PC-3 (cell line): ENCODE measurements at regions not wholly inside any gene's neighbourhood (a gene's known extent, or its start where the extent isn't known, plus 50 kb on each side); places are given as distances from the start of the nearest gene placed in this dataset.
A peak's percentile ranks its signal among the peaks of the same experiment; 100 is the strongest.

Experiments
- ATAC-seq: fragments of 200-7000 bp; cut with Tn5 transposase; 2 replicates; pipeline ENCODE4 v1.9.1; 2020; ENCODE audit warnings: mild to moderate bottlenecking, moderate library complexity
- BruUV-seq: library from RNA; stranded (reverse); fragments of 400-500 nt; replicated peaks from 2 replicates; lab custom pipeline; 2021; lab: Mats Ljungman, UMichigan
- CTCF ChIA-PET: fragments of 300-600 bp; sonication (Branson Sonifier 250); formaldehyde crosslinking; loops from one replicate; lab custom pipeline; 2022; ENCODE audit warnings: antibody characterized with exemption; lab: Charles Lee
- POLR2A ChIA-PET: fragments of 300-600 bp; sonication (Branson Sonifier 250); formaldehyde crosslinking; loops from one replicate; lab custom pipeline; 2022; ENCODE audit warnings: antibody characterized with exemption; ENCODE audit not compliant: unreplicated experiment; lab: Charles Lee
- DNase-seq: peaks from one replicate; pipeline ENCODE4 v3.0.0-alpha.2; 2015
- H2AFZ ChIP-seq: fragments of 300-600 bp; sonication (generic); 2 replicates; pipeline ENCODE4 v1.6.0; 2016; ENCODE audit warnings: antibody characterized with exemption, low read length
- H3F3A ChIP-seq: fragments of 300-600 bp; sonication (generic); one replicate; pipeline ENCODE4 v1.6.0; 2017; ENCODE audit warnings: antibody characterized with exemption, low read length, control low read depth, mild to moderate bottlenecking; ENCODE audit not compliant: unreplicated experiment
- H3K27ac ChIP-seq: fragments of 300-600 bp; sonication (generic); 2 replicates; pipeline ENCODE4 v1.5.1; 2016; ENCODE audit warnings: mild to moderate bottlenecking, low read length
- H3K27me3 ChIP-seq: fragments of 300-600 bp; sonication (generic); 2 replicates; pipeline ENCODE4 v1.6.1; 2016; ENCODE audit warnings: low read length, mixed read lengths
- H3K36me3 ChIP-seq: fragments of 300-600 bp; sonication (generic); 2 replicates; pipeline ENCODE4 v1.6.1; 2016; ENCODE audit warnings: low read depth, mixed run types, low read length, mixed read lengths
- H3K4me1 ChIP-seq: fragments of 300-600 bp; sonication (generic); 2 replicates; pipeline ENCODE4 v1.5.1; 2016; ENCODE audit warnings: low read length; ENCODE audit not compliant: insufficient read depth
- H3K4me2 ChIP-seq: fragments of 300-600 bp; sonication (generic); 2 replicates; pipeline ENCODE4 v1.6.0; 2016; ENCODE audit warnings: low read length
- H3K4me3 ChIP-seq: fragments of 300-600 bp; sonication (generic); 2 replicates; pipeline ENCODE4 v1.5.1; 2016; ENCODE audit warnings: mild to moderate bottlenecking, low read length, mixed read lengths
- H3K79me2 ChIP-seq: fragments of 300-600 bp; sonication (generic); 2 replicates; pipeline ENCODE4 v1.6.1; 2017; ENCODE audit warnings: low read length, mixed read lengths
- H3K9ac ChIP-seq: fragments of 300-600 bp; sonication (generic); 2 replicates; pipeline ENCODE4 v1.6.0; 2016; ENCODE audit warnings: mild to moderate bottlenecking, low read length
- H3K9me2 ChIP-seq: fragments of 300-600 bp; sonication (generic); replicated peaks from 2 replicates; pipeline ENCODE4 v1.6.1; 2016; ENCODE audit warnings: mixed run types, low read length, mixed read lengths
- H3K9me3 ChIP-seq: fragments of 300-600 bp; sonication (generic); 2 replicates; pipeline ENCODE4 v1.6.1; 2016; ENCODE audit warnings: low read length, mixed read lengths
- H4K20me1 ChIP-seq: fragments of 300-600 bp; sonication (generic); 2 replicates; pipeline ENCODE4 v1.6.1; 2016; ENCODE audit warnings: low read length, mixed read lengths
- EZH2 ChIP-seq: fragments of 300-600 bp; sonication (generic); IDR thresholded peaks from one replicate; pipeline ENCODE4 v1.6.1; 2017; ENCODE audit warnings: antibody characterized with exemption, mild to moderate bottlenecking, low read length; ENCODE audit not compliant: unreplicated experiment
- EZH2phosphoT487 ChIP-seq: fragments of 300-600 bp; sonication (generic); IDR thresholded peaks from 2 replicates; pipeline ENCODE4 v1.6.1; 2018; ENCODE audit warnings: mild to moderate bottlenecking, antibody characterized with exemption, low read length, borderline replicate concordance
- intact Hi-C: fragments of 100-400 bp; cut with micrococcal nuclease; formaldehyde crosslinking; loops from 2 replicates; pipeline ENCODE4 v1.9.0; 2023
- TF ChIP-seq, protein P1 (sequence below): fragments of 300-600 bp; sonication (generic); conservative IDR thresholded peaks from 2 replicates; pipeline ENCODE4 v1.5.1; 2017; ENCODE audit warnings: antibody characterized with exemption, low read depth, mild to moderate bottlenecking, low read length

GRCh38 chr3:99468918-99469317 lies 169.5 kb upstream of the COL8A1 start:
- no peaks in the 10 kb centered on the region for H3K4me1 ChIP-seq
- H3K9me2 ChIP-seq = no peaks in the 10 kb centered on the region
- H2AFZ ChIP-seq = no peak overlapping the region
- H3K4me3 ChIP-seq = no peak overlapping the region
- H3K9ac ChIP-seq = no peak overlapping the region
- TF ChIP-seq, protein P1, sequence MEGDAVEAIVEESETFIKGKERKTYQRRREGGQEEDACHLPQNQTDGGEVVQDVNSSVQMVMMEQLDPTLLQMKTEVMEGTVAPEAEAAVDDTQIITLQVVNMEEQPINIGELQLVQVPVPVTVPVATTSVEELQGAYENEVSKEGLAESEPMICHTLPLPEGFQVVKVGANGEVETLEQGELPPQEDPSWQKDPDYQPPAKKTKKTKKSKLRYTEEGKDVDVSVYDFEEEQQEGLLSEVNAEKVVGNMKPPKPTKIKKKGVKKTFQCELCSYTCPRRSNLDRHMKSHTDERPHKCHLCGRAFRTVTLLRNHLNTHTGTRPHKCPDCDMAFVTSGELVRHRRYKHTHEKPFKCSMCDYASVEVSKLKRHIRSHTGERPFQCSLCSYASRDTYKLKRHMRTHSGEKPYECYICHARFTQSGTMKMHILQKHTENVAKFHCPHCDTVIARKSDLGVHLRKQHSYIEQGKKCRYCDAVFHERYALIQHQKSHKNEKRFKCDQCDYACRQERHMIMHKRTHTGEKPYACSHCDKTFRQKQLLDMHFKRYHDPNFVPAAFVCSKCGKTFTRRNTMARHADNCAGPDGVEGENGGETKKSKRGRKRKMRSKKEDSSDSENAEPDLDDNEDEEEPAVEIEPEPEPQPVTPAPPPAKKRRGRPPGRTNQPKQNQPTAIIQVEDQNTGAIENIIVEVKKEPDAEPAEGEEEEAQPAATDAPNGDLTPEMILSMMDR = no peak
- no peak for TF ChIP-seq EZH2
- no peak for TF ChIP-seq EZH2phosphoT487
- no peaks in the 10 kb centered on the region for H3F3A ChIP-seq
- no peaks in the 10 kb centered on the region for H3K79me2 ChIP-seq
- no peaks in the 10 kb centered on the region for H4K20me1 ChIP-seq
- H3K27ac ChIP-seq = no peak overlapping the region
- no peaks in the 10 kb centered on the region for H3K27me3 ChIP-seq
- ChIA-PET POLR2A (no interaction called here), CTCF (no interaction called here)
- DNase-seq (peak; percentile 9), ATAC-seq (peak; percentile 65)
- no peaks in the 10 kb centered on the region for H3K9me3 ChIP-seq
- no TSS peak for BruUV-seq
- no peak overlapping the region for H3K4me2 ChIP-seq
- intact Hi-C loops = no loop called here
- H3K36me3 ChIP-seq = no peaks in the 10 kb centered on the region

GRCh38 chr3:99467420-99467819 lies 171.0 kb upstream of the COL8A1 start:
- Histone ChIP-seq H3K27ac (no peak overlapping the region), H3K9me3 (no peaks in the 10 kb centered on the region), H3K4me1 (no peaks in the 10 kb centered on the region), H3K36me3 (no peaks in the 10 kb centered on the region), H3K9ac (no peak overlapping the region), H3K4me2 (no peak overlapping the region), H3K4me3 (no peak overlapping the region), H3K79me2 (no peaks in the 10 kb centered on the region), H3K27me3 (no peaks in the 10 kb centered on the region), H3K9me2 (no peaks in the 10 kb centered on the region), H2AFZ (no peak overlapping the region), H4K20me1 (no peaks in the 10 kb centered on the region), H3F3A (no peaks in the 10 kb centered on the region)
- no TSS peak for BruUV-seq
- intact Hi-C loops = no loop called here
- ChIA-PET POLR2A (no interaction called here), CTCF (no interaction called here)
- ATAC-seq (no peak), DNase-seq (no peak)
- TF ChIP-seq, protein P1 = no peak
- no peak for TF ChIP-seq EZH2
- no peak for TF ChIP-seq EZH2phosphoT487

DNA sequence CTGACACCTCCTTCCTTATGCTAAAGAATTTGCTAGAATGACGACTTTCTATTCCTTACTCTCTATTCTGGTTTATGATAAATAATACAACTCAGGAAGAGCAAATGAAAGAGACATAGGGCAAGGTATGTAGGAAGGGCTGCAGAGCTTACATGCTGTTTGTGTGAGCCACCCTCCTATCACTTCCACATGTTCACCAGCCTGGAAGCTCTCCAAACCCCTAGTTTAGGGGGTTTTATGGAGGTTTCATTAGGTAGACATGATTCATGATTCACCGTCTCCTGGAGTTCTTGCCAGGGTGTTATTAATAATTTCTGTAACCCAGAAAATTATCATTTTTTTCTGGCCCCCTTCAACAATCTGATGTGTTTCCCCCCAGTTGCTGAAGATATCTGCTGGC lies 172.1 kb upstream of the COL8A1 start:
- DNase-seq (peak; percentile 6), ATAC-seq (no peak)
- Histone ChIP-seq H3K9me3 (no peaks in the 10 kb centered on the region), H3K36me3 (no peaks in the 10 kb centered on the region), H3K4me1 (no peaks in the 10 kb centered on the region), H2AFZ (no peak overlapping the region), H3K9ac (no peak overlapping the region), H4K20me1 (no peaks in the 10 kb centered on the region), H3K79me2 (no peaks in the 10 kb centered on the region), H3K4me2 (no peak overlapping the region), H3K9me2 (no peaks in the 10 kb centered on the region), H3K27me3 (no peaks in the 10 kb centered on the region), H3K27ac (no peak overlapping the region), H3K4me3 (no peak overlapping the region), H3F3A (no peaks in the 10 kb centered on the region)
- intact Hi-C loops = no loop called here
- ChIA-PET CTCF (no interaction called here), POLR2A (no interaction called here)
- no TSS peak for BruUV-seq
- TF ChIP-seq, protein P1 = no peak
- TF ChIP-seq EZH2 = no peak
- TF ChIP-seq EZH2phosphoT487 = no peak
